GM19467 (cell line): ENCODE measurements at regions not wholly inside any gene's neighbourhood (a gene's known extent, or its start where the extent isn't known, plus 50 kb on each side); places are given as distances from the start of the nearest gene placed in this dataset.

ENCODE experiments used
- ATAC-seq: cut with Tn5 transposase; IDR thresholded peaks from one replicate; pipeline ENCODE4 v1.9.1; 2021; ENCODE audit warnings: mild to moderate bottlenecking, moderate library complexity; ENCODE audit not compliant: unreplicated experiment

- no peak for ATAC-seq
Observed at GRCh38 chrX:129188231-129188630, 335.1 kb downstream of the SMARCA1 start.

DNA sequence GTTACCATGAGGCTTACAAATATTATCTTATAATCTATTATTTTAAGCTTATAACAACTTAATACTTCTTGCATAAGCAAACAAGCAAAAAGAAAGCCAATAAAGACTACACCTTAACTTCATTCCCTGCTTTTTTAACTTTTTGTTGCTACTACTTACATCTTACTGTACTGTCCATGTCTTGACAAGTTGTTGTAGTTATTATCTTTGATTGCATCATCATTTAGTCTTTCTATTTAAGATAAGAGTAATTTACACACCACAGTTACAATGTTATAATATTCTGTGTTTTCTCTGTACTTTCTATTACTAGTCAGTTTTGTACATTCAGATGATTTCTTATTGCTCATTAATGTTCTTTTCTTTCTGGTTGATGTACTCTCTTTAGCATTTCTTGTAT is 346.6 kb downstream of the SMARCA1 start:
- ATAC-seq: no peak

DNA sequence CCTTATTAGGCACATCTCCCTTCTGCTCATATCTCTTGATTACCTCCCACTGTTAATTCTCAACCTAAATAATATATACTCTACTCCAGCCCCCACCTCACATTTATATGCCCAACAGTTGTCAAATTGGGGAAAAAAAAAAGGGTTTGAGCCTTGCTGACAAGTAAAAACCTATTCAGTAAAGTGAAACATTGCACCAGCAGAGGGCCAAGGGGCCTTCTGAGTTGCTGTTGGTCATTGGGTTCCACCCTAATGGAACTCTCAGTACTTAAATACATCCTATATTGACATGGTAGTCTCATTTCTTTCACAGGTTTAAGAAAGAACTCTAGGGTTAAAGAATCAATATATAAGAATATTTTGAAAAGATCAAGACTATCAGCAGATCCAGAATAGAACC is 362.2 kb downstream of the SMARCA1 start:
- no peak for ATAC-seq

- no peak for ATAC-seq
Observed at GRCh38 chrX:129158505-129158904, 364.8 kb downstream of the SMARCA1 start.

DNA sequence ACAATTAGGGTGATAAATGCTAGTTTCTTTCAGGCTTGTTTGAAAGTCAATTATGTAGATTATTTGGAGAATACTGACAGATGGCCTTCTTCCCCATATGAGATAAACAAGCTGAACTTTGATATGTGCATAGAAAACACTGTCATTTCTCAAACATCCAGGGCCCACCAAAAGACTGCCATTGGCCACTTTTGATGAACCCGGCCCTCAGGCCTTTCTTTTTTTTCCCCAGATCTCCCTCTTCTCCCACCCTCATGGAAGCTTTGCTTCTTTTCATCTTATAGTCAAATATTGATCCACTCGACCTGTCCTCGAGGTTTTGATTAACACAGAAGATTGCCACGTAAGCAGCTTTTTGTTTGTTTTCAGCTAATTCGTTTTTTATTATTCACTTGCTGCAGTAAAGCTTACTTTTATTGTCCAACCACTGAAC is 377.4 kb downstream of the SMARCA1 start:
- no peak for ATAC-seq

GRCh38 chrX:129145385-129145784 is 377.9 kb downstream of the SMARCA1 start:
- ATAC-seq: no peak

GRCh38 chrX:129144172-129145038 is 378.9 kb downstream of the SMARCA1 start:
- ATAC-seq: no peak

DNA sequence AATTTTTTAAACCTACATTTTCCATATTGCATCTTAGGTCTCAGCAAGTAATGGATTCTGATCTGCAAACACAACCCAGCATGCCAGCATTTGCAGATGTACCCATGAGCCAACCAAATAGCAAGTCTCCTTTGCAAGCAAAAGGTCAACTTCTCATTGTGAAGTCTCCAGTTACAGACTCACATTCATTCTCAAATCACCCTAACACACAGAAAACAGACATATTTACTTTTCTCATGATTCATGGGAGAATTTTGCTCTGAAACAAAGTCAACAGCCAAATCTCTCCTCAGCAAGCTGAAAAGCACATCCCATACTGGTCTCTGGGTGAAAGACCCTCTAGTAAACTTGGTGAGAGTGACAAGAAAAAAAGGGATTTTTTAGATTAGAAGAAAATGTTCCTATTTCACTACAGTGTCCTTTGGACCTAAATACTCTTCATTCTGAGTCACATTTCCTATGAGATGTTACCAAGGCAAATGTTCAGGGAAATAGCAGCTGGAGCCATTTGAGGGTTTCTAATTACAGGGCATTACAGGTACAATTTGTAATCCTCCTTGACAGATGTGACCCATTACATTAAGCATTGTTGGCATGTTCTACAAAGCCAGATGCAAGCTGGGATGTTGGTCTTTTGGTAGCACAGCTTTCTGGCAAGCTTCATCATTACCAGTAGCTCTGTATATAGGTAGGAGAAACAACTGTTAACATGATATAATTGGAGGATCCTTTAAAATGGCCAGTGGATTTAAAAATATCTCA is 383.3 kb downstream of the SMARCA1 start:
- ATAC-seq: no peak

- ATAC-seq: no peak
Observed at GRCh38 chrX:129125122-129125914, 398.0 kb downstream of the SMARCA1 start.

- no peak for ATAC-seq
Observed at GRCh38 chrX:129123795-129124194, 399.5 kb downstream of the SMARCA1 start.

GRCh38 chrX:129116676-129117470 is 406.4 kb downstream of the SMARCA1 start:
- ATAC-seq: no peak

- no peak for ATAC-seq
Observed at GRCh38 chrX:129115935-129116334, 407.4 kb downstream of the SMARCA1 start.

DNA sequence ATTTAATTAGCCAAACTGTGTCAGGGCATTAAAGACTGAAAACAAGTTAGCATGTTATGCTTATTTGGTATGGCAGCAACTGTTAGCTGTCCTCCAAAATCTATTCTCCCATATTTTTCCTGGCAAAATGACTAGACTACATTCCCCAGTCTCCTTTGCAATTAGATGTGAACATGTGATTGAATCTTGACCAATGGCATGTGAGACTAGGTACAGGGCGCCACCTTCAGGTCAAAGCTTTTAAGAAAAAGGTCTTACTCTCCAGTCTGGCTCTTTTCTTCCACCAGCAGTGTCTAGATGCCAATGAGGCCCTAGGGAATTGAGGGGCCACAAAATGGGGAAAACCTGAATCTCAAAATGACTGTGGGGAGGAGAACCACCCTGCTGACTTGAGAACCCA is 408.2 kb downstream of the SMARCA1 start:
- ATAC-seq: peak; percentile 91

DNA sequence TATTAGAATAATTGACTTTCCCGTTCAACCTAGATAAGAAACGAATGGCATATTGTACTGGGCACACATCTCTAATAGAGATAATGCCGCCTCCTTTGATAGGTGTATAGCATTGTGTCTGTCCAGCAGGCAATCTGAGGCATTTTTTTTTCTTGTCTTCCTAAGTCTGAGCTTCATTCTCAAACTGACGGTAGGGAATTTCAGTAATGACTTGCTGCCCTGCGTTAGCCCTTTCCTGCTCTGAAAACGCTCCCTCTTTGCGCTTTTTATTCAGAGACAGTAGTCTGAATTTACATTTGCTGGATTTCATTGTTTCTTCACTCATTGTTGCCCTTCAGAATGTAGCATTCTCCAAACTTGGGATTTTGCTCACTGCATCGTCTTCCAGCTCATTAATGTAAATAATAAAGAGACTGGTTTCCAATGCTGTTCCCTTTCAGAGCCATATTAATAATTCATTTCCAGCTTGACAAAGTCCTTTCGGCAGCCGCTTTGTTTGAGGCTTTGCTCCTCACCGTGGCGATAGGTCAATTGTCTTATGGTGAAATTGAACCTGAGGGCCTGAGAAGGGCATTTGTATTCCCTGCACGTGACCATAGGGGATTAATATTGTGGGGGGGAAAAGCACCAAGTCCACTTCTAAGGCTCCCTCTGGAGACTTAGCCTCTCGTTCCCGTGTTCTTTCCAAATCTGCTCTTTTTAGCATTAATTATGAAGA is 412.1 kb downstream of the SMARCA1 start:
- no peak for ATAC-seq

DNA sequence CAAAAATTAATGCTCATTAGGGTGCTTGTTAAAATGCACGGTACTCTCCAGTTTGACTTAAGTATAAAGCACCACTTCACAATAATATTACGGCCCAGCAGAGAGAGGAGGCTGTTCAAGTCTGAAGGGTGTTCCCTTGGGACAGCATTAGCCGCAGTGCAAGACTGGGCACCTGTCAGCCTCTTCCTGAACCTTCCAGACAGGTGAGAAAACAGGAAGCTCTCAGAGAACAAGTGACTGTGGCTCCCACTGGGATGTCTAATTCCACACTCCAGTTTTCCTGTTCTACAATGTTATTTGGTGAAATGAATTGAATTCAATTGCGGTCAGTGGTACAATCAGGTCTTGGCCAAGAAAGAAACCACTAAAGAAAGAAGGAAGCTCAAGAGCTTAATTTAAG is 414.4 kb downstream of the SMARCA1 start:
- ATAC-seq: no peak

GRCh38 chrX:129099207-129099606 is 424.1 kb downstream of the SMARCA1 start:
- ATAC-seq: no peak

GRCh38 chrX:129097668-129098067 is 425.6 kb downstream of the SMARCA1 start:
- ATAC-seq: no peak

GRCh38 chrX:129093706-129094105 is 429.6 kb downstream of the SMARCA1 start:
- no peak for ATAC-seq

DNA sequence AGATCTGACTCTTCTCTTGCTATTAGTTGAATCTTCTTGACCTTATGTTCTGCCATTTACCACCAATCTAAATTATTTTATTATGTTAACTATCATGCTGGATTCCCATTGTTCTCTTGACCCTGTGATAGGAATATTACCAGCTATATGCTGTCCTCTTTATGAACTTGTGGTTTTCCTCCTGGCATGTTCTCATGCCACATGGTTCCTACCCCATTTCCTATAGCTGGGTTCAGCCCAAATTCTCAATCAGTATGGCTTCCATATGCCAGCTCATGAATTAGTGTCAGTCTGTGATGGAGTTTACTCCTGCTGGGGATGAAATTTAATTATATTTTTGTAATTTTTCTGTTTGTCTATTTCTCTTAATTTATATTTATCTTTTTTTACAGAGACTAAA is 430.5 kb downstream of the SMARCA1 start:
- ATAC-seq: no peak

GRCh38 chrX:129092242-129092641 is 431.0 kb downstream of the SMARCA1 start:
- ATAC-seq: no peak
